Fibroblast of villous mesenchyme (primary cell): ENCODE measurements at regions not wholly inside any gene's neighbourhood (a gene's known extent, or its start where the extent isn't known, plus 50 kb on each side); places are given as distances from the start of the nearest gene placed in this dataset.
"Not testable (repeated sequence)": the region's sequence is repeated elsewhere in the genome, so short reads cannot be mapped to it uniquely, and the experiment has no call there.

ENCODE experiments used
- DNase-seq: peaks from one replicate; pipeline ENCODE4 v3.0.0-alpha.2; 2010; ENCODE audit warnings: low read depth
- H3K4me3 ChIP-seq: 2 replicates; pipeline ENCODE4 v1.5.1; 2011; ENCODE audit warnings: low read depth, mild to moderate bottlenecking, low read length
- CTCF ChIP-seq: IDR thresholded peaks from 2 replicates; pipeline ENCODE4 v1.5.1; 2012; ENCODE audit warnings: low read depth, mild to moderate bottlenecking, low read length; ENCODE audit not compliant: insufficient read depth

- TF ChIP-seq CTCF: no peak
- DNase-seq: no peak
- no peak overlapping the region for H3K4me3 ChIP-seq
Observed at GRCh38 chr4:18691431-18692200, 670.1 kb upstream of the LCORL start.

GRCh38 chr4:18690291-18690955 is 668.9 kb upstream of the LCORL start:
- TF ChIP-seq CTCF: no peak
- no peak for DNase-seq
- no peak overlapping the region for H3K4me3 ChIP-seq

GRCh38 chr4:18689308-18690115 is 668.0 kb upstream of the LCORL start:
- peak; percentile 72 for DNase-seq
- peak; percentile 81 for TF ChIP-seq CTCF
- no peak overlapping the region for H3K4me3 ChIP-seq

GRCh38 chr4:18688351-18688750 is 666.8 kb upstream of the LCORL start:
- not testable (repeated sequence) for H3K4me3 ChIP-seq, DNase-seq

- no peak for TF ChIP-seq CTCF
- DNase-seq: no peak
- H3K4me3 ChIP-seq: no peak overlapping the region
Observed at GRCh38 chr4:18686338-18687037, 664.9 kb upstream of the LCORL start.

- DNase-seq: no peak
Observed at GRCh38 chr4:18684932-18685331, 663.4 kb upstream of the LCORL start.

More at GRCh38 chr4:18684932-18685331, 663.4 kb upstream of the LCORL start:
- H3K4me3 ChIP-seq: no peak overlapping the region
- TF ChIP-seq CTCF: no peak
